ENCODE measurements at regions not wholly inside any gene's neighbourhood (a gene's known extent, or its start where the extent isn't known, plus 50 kb on each side); places are given as distances from the start of the nearest gene placed in this dataset.
"Not testable (repeated sequence)": the region's sequence is repeated elsewhere in the genome, so short reads cannot be mapped to it uniquely, and the experiment has no call there.

GRCh38 chr13:90502762-90503161, 844.7 kb upstream of the MIR17HG start:
- 45% methylated on average over 2 of the region's 2 CpGs for WGBS
- Histone ChIP-seq H3K4me3 (ENCODE audit: low read depth, low read length) (no peak overlapping the region), H3K4me1 (ENCODE audit: insufficient read depth) (no peaks in the 10 kb centered on the region), H3K36me3 (ENCODE audit: insufficient read depth) (peaks cover 2% of the 10 kb centered on the region), H3K27ac (ENCODE audit: low read depth) (no peak overlapping the region)
- DNase-seq (ENCODE audit: extremely low spot score) = no peak

DNA sequence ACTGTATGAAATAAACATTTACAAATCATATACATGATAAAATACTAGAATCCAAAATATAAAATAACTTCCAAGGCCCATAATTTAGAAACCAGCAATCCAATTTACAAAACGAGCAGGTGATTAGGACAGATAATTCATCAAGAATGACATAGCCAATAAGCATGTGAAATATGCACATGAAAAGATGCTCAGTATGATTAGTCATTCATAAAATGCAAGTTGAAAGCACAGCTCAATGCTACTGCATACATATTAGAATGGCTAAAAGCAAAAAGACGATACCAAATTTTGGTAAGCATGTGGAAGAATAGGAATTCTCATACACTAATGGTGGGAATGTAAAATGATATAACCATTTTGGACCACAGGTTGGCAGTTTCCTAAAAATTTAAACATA, 837.2 kb upstream of the MIR17HG start:
- Histone ChIP-seq H3K36me3 (ENCODE audit: insufficient read depth) (peaks cover 2% of the 10 kb centered on the region), H3K27ac (ENCODE audit: low read depth) (no peak overlapping the region), H3K4me1 (ENCODE audit: insufficient read depth) (no peaks in the 10 kb centered on the region), H3K4me3 (ENCODE audit: low read depth, low read length) (no peak overlapping the region)
- 88% methylated on average over 2 of the region's 2 CpGs for WGBS
- DNase-seq (ENCODE audit: extremely low spot score) = no peak

GRCh38 chr13:90511903-90512302, 835.6 kb upstream of the MIR17HG start:
- 52% methylated on average over 2 of the region's 2 CpGs for WGBS
- no peak overlapping the region for H3K4me3 ChIP-seq (ENCODE audit: low read depth, low read length)
- no peaks in the 10 kb centered on the region for H3K36me3 ChIP-seq (ENCODE audit: insufficient read depth)
- no peak overlapping the region for H3K27ac ChIP-seq (ENCODE audit: low read depth)
- no peak for DNase-seq (ENCODE audit: extremely low spot score)
- H3K4me1 ChIP-seq (ENCODE audit: insufficient read depth) = no peaks in the 10 kb centered on the region

DNA sequence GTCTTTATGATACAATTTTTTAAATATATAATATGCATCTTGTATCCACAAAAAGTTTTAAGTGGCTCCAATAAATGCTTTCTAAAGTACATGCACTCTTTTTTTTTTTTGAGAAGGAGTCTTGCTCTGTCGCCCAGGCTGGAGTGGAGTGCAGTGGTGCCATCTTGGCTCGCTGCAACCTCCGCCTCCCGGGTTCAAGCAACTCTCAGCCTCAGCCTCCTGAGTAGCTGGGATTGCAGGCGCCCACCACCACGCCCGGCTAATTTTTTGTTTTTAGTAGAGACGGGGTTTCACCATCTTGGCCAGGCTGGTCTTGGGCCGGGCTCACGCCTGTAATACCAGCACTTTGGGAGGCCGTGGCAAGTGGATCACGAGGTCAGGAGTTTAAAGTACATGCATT, 832.8 kb upstream of the MIR17HG start:
- not testable (repeated sequence) for H3K4me3 ChIP-seq (ENCODE audit: low read depth, low read length); H3K4me1 ChIP-seq (ENCODE audit: insufficient read depth); DNase-seq (ENCODE audit: extremely low spot score); H3K36me3 ChIP-seq (ENCODE audit: insufficient read depth); H3K27ac ChIP-seq (ENCODE audit: low read depth)
- WGBS = 93% methylated on average over 12 of the region's 12 CpGs

DNA sequence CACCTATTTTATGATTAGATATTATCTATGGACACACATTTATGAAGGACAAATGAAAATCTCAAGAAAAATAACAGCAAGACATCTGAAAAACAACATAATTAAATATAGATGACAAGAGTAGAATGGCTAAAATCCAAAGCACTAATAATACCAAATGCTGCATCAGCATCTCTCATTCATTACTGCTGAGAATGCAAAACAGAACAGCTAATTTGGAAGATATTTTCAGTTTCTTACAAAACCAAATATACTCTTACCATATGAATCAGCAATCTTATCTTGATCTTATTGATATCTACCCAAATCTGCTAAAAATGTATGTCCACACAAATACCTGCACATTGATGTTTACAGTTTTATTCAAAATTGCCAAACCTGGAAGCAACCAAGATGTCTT, 829.1 kb upstream of the MIR17HG start:
- Histone ChIP-seq H3K4me1 (ENCODE audit: insufficient read depth) (no peaks in the 10 kb centered on the region), H3K36me3 (ENCODE audit: insufficient read depth) (no peaks in the 10 kb centered on the region), H3K27ac (ENCODE audit: low read depth) (no peak overlapping the region), H3K4me3 (ENCODE audit: low read depth, low read length) (no peak overlapping the region)
- DNase-seq (ENCODE audit: extremely low spot score) = no peak

DNA sequence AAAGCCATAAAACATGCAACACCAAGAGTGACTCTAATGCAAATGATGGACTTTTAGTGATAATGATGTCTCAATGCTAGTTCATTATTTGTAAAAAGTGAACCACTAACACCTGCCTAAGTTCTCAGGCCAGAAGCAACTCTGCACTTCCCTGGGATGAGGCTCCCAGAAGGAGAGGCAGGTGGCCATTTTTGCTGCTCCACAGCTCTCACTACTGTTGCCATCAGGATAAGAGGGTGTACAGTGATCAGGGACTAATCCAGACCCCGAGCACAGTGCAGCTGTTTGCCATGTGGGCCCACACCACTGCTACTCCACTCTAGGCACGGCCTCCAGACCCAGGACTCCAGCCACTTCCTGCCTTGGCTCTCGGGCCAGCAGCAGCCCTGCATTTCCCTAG, 828.3 kb upstream of the MIR17HG start:
- WGBS = 51% methylated on average over 3 of the region's 3 CpGs
- DNase-seq (ENCODE audit: extremely low spot score) = no peak
- H3K36me3 ChIP-seq (ENCODE audit: insufficient read depth) = no peaks in the 10 kb centered on the region

GRCh38 chr13:90526711-90527110, 820.8 kb upstream of the MIR17HG start:
- DNase-seq (ENCODE audit: extremely low spot score) = no peak
- Histone ChIP-seq H3K4me3 (ENCODE audit: low read depth, low read length) (no peak overlapping the region), H3K4me1 (ENCODE audit: insufficient read depth) (no peaks in the 10 kb centered on the region), H3K27ac (ENCODE audit: low read depth) (no peak overlapping the region), H3K36me3 (ENCODE audit: insufficient read depth) (no peaks in the 10 kb centered on the region)
- 44% methylated on average over 1 of the region's 1 CpG for WGBS

More for the DNA sequence above, 828.3 kb upstream of the MIR17HG start:
- no peak overlapping the region for H3K4me3 ChIP-seq (ENCODE audit: low read depth, low read length)
- H3K4me1 ChIP-seq (ENCODE audit: insufficient read depth) = no peaks in the 10 kb centered on the region
- no peak overlapping the region for H3K27ac ChIP-seq (ENCODE audit: low read depth)

GRCh38 chr13:90531744-90532143, 815.7 kb upstream of the MIR17HG start:
- no peak for DNase-seq (ENCODE audit: extremely low spot score)
- H3K4me3 ChIP-seq (ENCODE audit: low read depth, low read length) = no peak overlapping the region
- no peaks in the 10 kb centered on the region for H3K4me1 ChIP-seq (ENCODE audit: insufficient read depth)
- no peaks in the 10 kb centered on the region for H3K36me3 ChIP-seq (ENCODE audit: insufficient read depth)
- WGBS = 75% methylated on average over 2 of the region's 2 CpGs
- no peak overlapping the region for H3K27ac ChIP-seq (ENCODE audit: low read depth)

- Histone ChIP-seq H3K36me3 (ENCODE audit: insufficient read depth) (no peaks in the 10 kb centered on the region), H3K27ac (ENCODE audit: low read depth) (no peak overlapping the region), H3K4me1 (ENCODE audit: insufficient read depth) (no peaks in the 10 kb centered on the region), H3K4me3 (ENCODE audit: low read depth, low read length) (no peak overlapping the region)
- no peak for DNase-seq (ENCODE audit: extremely low spot score)
- 74% methylated on average over 2 of the region's 2 CpGs for WGBS
Measured at GRCh38 chr13:90532861-90533492, 814.5 kb upstream of the MIR17HG start.

GRCh38 chr13:90533866-90534265, 813.6 kb upstream of the MIR17HG start:
- DNase-seq (ENCODE audit: extremely low spot score) = no peak
- Histone ChIP-seq H3K4me1 (ENCODE audit: insufficient read depth) (no peaks in the 10 kb centered on the region), H3K36me3 (ENCODE audit: insufficient read depth) (no peaks in the 10 kb centered on the region), H3K27ac (ENCODE audit: low read depth) (no peak overlapping the region), H3K4me3 (ENCODE audit: low read depth, low read length) (no peak overlapping the region)
- WGBS = 80% methylated on average over 2 of the region's 2 CpGs

GRCh38 chr13:90534617-90535370, 812.7 kb upstream of the MIR17HG start:
- Histone ChIP-seq H3K27ac (ENCODE audit: low read depth) (no peak overlapping the region), H3K4me3 (ENCODE audit: low read depth, low read length) (no peak overlapping the region), H3K36me3 (ENCODE audit: insufficient read depth) (no peaks in the 10 kb centered on the region), H3K4me1 (ENCODE audit: insufficient read depth) (no peaks in the 10 kb centered on the region)
- no peak for DNase-seq (ENCODE audit: extremely low spot score)
- 70% methylated on average over 7 of the region's 7 CpGs for whole genome bisulfite sequencing

- 71% methylated on average over 2 of the region's 2 CpGs for WGBS
- Histone ChIP-seq H3K36me3 (ENCODE audit: insufficient read depth) (no peaks in the 10 kb centered on the region), H3K4me1 (ENCODE audit: insufficient read depth) (no peaks in the 10 kb centered on the region), H3K27ac (ENCODE audit: low read depth) (no peak overlapping the region), H3K4me3 (ENCODE audit: low read depth, low read length) (no peak overlapping the region)
- no peak for DNase-seq (ENCODE audit: extremely low spot score)
Measured at GRCh38 chr13:90535421-90535820, 812.1 kb upstream of the MIR17HG start.

GRCh38 chr13:90538063-90538462, 809.4 kb upstream of the MIR17HG start:
- H3K36me3 ChIP-seq (ENCODE audit: insufficient read depth) = no peaks in the 10 kb centered on the region
- no peaks in the 10 kb centered on the region for H3K4me1 ChIP-seq (ENCODE audit: insufficient read depth)
- WGBS = 90% methylated on average over 2 of the region's 2 CpGs
- no peak for DNase-seq (ENCODE audit: extremely low spot score)
- no peak overlapping the region for H3K4me3 ChIP-seq (ENCODE audit: low read depth, low read length)
- H3K27ac ChIP-seq (ENCODE audit: low read depth) = no peak overlapping the region

DNA sequence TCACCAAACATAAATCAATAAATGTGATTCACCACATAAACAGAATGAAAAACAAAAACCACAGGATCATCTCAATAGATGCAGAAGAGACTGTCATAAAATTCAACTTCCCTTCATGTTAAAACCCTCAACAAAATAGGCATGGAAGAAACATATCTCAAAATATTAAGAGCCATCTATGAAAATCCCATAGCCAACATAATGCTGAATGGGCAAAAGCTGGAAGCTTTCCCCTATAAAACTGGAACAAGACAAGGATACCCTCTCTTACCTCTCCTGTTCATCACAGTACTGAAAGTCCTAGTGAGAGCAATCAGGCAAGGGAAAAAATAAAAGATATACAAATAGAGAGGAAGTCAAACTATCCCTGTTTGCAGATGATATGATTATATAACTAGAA, 806.1 kb upstream of the MIR17HG start:
- Histone ChIP-seq H3K4me1 (ENCODE audit: insufficient read depth) (no peaks in the 10 kb centered on the region), H3K36me3 (ENCODE audit: insufficient read depth) (no peaks in the 10 kb centered on the region), H3K4me3 (ENCODE audit: low read depth, low read length) (no peak overlapping the region), H3K27ac (ENCODE audit: low read depth) (no peak overlapping the region)
- DNase-seq (ENCODE audit: extremely low spot score) = no peak

All from urinary bladder (tissue), 3 donors.